Endodermal cell (in vitro differentiated cells): ENCODE measurements at regions not wholly inside any gene's neighbourhood (a gene's known extent, or its start where the extent isn't known, plus 50 kb on each side); places are given as distances from the start of the nearest gene placed in this dataset.

Experiments used
- DNase-seq: peaks from one replicate; pipeline ENCODE4 v3.0.0-alpha.2; 2017
- H3K27ac ChIP-seq: 2 replicates; pipeline ENCODE4 v1.5.1; 2013; ENCODE audit warnings: mild to moderate bottlenecking, low read depth, low read length, moderate library complexity
- H3K27me3 ChIP-seq: 2 replicates; pipeline ENCODE4 v1.6.1; 2013; ENCODE audit warnings: mild to moderate bottlenecking, low read length, moderate library complexity; ENCODE audit not compliant: insufficient read depth, control insufficient read depth, poor library complexity, severe bottlenecking
- H3K36me3 ChIP-seq: 2 replicates; pipeline ENCODE4 v1.7.0; 2013; ENCODE audit warnings: mild to moderate bottlenecking, low read length, moderate library complexity; ENCODE audit not compliant: control insufficient read depth, insufficient read depth
- H3K4me1 ChIP-seq: one replicate; pipeline ENCODE4 v1.7.0; 2013; ENCODE audit warnings: low read length; ENCODE audit not compliant: control insufficient read depth, insufficient read depth
- H3K4me3 ChIP-seq: 2 replicates; pipeline ENCODE4 v1.5.1; 2013; ENCODE audit warnings: mild to moderate bottlenecking, low read length, moderate library complexity
- H3K9ac ChIP-seq: 2 replicates; pipeline ENCODE4 v1.6.1; 2013; ENCODE audit warnings: mild to moderate bottlenecking, low read length, moderate library complexity; ENCODE audit not compliant: poor library complexity, severe bottlenecking; ENCODE audit errors: extremely low read depth
- H3K9me3 ChIP-seq: 2 replicates; pipeline ENCODE4 v1.6.1; 2013; ENCODE audit warnings: mild to moderate bottlenecking, low read length, moderate library complexity; ENCODE audit not compliant: control insufficient read depth
- H3K27ac Mint-ChIP-seq: 2 replicates; pipeline ENCODE4 v1.8.0; 2020; ENCODE audit warnings: mixed read lengths
- H3K27me3 Mint-ChIP-seq: 2 replicates; pipeline ENCODE4 v1.8.0; 2021; ENCODE audit warnings: mild to moderate bottlenecking, mixed read lengths; ENCODE audit not compliant: insufficient read depth
- H3K36me3 Mint-ChIP-seq: 2 replicates; pipeline ENCODE4 v1.8.0; 2020; ENCODE audit warnings: low read depth, mixed read lengths
- H3K4me1 Mint-ChIP-seq: 2 replicates; pipeline ENCODE4 v1.8.0; 2020; ENCODE audit warnings: mixed read lengths
- H3K4me3 Mint-ChIP-seq: 2 replicates; pipeline ENCODE4 v1.8.0; 2020; ENCODE audit warnings: mild to moderate bottlenecking, moderate library complexity, mixed read lengths
- H3K9me3 Mint-ChIP-seq: 2 replicates; pipeline ENCODE4 v1.8.0; 2020; ENCODE audit warnings: mild to moderate bottlenecking, mixed read lengths
- WGBS, 2 experiments: methylation state at CpG; one replicate each; pipeline versions ENCODE4 v1.1.5 to v1.1.7; 2013; ENCODE audit warnings: missing lambda C conversion rate in 2 of 2, mixed read lengths in 1 of 2; ENCODE audit not compliant: insufficient coverage in 1 of 2, insufficient read length in 1 of 2; 5-methylcytosine and 5-hydroxymethylcytosine counted together
- TF ChIP-seq, protein P1 (sequence below): fragments of 200-600 bp; sonication (generic); conservative IDR thresholded peaks from 2 replicates; pipeline ENCODE4 v1.5.0; 2021; ENCODE audit warnings: antibody characterized with exemption, mild to moderate bottlenecking

DNA sequence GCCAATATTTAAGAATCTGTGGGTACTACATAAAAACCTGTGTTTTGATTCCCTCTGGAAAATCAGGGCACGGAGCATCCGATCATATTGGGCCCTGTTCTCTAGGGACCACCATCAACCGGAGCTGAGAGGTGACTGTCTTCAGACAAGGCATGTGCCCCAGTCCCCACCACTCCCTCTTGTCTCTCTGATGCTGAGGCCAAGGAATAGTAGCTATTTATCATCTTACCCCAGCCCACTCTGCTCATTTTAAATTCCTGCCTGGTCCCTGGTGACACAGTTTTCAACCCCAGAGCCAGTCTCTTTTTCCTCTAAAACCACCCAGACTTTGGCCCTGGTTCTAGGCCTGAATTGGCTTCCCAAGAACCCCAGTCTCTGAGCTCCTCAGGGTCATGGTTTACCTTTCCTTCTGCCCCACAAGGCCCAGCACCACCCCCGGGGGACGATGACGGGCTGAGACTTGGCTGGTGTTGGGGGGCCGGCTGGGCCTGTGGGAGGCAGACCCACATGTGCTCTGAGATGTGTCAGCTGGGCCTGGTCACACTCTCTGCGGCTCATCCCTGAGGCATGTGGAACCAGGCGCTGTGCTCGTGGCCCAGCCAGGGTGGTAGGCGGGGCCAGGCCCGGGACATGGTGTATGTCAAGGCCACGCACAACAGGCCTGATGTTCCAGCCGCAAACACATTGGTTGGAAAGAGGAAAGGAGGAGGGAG, 114.4 kb downstream of the CEBPB start:
- Mint-ChIP-seq H3K4me3 (no peak overlapping the region), H3K4me1 (peaks cover 13% of the 10 kb centered on the region), H3K36me3 (no peaks in the 10 kb centered on the region), H3K27ac (no peak overlapping the region), H3K9me3 (no peaks in the 10 kb centered on the region), H3K27me3 (peaks cover 2% of the 10 kb centered on the region)
- WGBS, 2 experiments, result 92 to 98% methylated on average over 7 to 14 of the region's 14 CpGs
- H3K4me1 ChIP-seq, result no peaks in the 10 kb centered on the region
- H3K9me3 ChIP-seq, result no peaks in the 10 kb centered on the region
- H3K27ac ChIP-seq, result no peak overlapping the region
- H3K27me3 ChIP-seq, result no peaks in the 10 kb centered on the region
- DNase-seq, result peak; percentile 39
- TF ChIP-seq, protein P1, sequence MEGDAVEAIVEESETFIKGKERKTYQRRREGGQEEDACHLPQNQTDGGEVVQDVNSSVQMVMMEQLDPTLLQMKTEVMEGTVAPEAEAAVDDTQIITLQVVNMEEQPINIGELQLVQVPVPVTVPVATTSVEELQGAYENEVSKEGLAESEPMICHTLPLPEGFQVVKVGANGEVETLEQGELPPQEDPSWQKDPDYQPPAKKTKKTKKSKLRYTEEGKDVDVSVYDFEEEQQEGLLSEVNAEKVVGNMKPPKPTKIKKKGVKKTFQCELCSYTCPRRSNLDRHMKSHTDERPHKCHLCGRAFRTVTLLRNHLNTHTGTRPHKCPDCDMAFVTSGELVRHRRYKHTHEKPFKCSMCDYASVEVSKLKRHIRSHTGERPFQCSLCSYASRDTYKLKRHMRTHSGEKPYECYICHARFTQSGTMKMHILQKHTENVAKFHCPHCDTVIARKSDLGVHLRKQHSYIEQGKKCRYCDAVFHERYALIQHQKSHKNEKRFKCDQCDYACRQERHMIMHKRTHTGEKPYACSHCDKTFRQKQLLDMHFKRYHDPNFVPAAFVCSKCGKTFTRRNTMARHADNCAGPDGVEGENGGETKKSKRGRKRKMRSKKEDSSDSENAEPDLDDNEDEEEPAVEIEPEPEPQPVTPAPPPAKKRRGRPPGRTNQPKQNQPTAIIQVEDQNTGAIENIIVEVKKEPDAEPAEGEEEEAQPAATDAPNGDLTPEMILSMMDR, result no peak
- no peaks in the 10 kb centered on the region for H3K36me3 ChIP-seq
- no peak overlapping the region for H3K4me3 ChIP-seq
- H3K9ac ChIP-seq, result no peak overlapping the region

DNA sequence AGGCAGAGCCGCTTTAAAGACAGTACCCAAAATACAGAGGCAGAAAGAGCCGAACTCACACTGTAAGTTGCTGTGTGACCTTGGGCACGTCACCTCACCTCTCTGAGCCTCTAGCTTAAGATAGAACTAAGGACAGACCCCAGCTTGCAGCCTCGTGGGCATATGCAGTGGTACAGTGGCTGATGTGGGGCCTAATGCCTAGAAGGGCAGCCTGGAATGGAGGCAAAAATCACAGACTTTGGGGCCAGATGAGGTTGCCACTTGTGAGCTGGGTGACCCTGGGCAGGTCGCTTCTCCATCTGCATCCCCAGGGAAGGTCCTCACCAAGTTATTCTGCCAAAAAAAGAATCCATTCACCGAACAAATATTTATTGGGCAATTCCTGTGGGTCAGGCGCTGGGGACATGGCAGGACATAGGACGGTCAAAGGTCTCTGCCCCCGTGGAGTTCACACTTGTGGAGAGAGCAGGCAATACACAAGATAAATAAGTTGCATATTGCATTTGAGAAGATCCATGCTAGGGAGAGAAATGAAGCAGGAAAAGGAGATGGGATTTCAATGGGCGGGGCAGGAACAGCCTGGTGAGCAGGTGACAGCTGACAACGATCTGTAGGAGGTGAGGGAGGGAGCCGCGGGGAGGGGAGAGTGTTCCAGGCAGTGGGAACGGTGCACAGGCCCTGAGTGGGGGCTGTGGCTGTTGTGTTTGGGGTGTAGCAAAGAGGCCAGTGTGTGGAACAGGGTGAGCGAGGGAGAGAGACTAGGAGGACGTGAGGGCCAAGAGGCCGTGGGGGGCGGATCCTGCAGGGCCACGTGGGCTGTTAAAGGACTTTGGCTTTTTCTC, 115.2 kb downstream of the CEBPB start:
- WGBS, 2 experiments, result 65 to 67% methylated on average over 15 to 19 of the region's 19 CpGs
- H3K36me3 Mint-ChIP-seq, result no peaks in the 10 kb centered on the region
- TF ChIP-seq, protein P1, result no peak
- H3K9me3 Mint-ChIP-seq, result no peaks in the 10 kb centered on the region
- Histone ChIP-seq H3K9me3 (no peaks in the 10 kb centered on the region), H3K4me1 (no peaks in the 10 kb centered on the region), H3K4me3 (no peak overlapping the region), H3K36me3 (no peaks in the 10 kb centered on the region), H3K27ac (no peak overlapping the region), H3K27me3 (no peaks in the 10 kb centered on the region), H3K9ac (no peak overlapping the region)
- peak overlapping the region; percentile 46 for H3K27ac Mint-ChIP-seq
- peak; percentile 84 for DNase-seq
- no peaks in the 10 kb centered on the region for H3K27me3 Mint-ChIP-seq
- peak overlapping the region; percentile 28 for H3K4me3 Mint-ChIP-seq
- H3K4me1 Mint-ChIP-seq, result peaks cover 13% of the 10 kb centered on the region

DNA sequence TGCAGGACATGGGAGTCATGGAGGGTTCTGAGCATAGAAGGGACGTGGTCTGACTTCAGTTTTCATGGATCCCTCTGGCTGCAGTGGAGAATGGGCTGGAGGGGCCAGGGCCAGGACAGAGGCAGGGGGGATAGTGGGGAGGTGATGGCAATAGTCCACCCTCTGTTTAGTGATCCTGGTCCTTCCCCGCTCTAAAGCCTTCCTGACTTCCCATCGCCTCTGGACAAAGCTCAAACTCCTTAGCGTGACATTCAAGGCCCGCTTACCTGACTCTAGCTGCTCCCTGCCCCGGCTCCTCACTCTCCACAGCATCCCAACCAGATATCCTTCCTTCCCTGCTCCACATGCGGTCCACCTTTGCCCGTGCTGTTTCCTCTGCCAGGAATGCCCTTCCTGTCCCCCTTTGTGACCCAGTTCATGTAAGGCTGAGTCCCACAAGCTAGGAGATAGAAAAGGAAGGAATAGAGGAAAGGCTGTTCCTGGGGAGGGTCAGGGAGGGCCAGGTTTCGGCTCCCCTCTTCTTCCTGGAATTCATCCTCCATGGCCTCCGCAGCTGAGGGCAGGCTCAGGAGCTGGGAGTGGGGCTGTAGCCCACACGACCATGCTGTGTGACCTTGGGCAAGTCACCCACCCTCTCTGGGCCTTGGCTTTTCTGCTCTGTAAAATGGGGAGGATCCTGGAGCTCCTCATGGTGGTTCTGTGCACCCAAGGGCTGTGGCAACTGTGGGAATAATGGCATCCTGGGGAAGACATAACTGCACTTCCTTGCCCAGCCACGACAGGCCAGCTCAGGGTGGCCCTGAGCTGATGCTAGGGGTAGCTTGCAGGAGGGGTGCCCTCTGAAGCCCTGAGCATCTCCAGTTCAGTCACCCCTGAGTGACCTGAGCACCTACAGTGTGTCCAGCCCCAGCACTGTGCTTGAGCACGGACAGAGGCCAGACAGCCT, 116.1 kb downstream of the CEBPB start:
- H3K4me1 Mint-ChIP-seq, result peaks cover 13% of the 10 kb centered on the region
- Histone ChIP-seq H3K4me3 (no peak overlapping the region), H3K36me3 (no peaks in the 10 kb centered on the region), H3K27ac (no peak overlapping the region), H3K9ac (no peak overlapping the region), H3K4me1 (no peaks in the 10 kb centered on the region), H3K9me3 (no peaks in the 10 kb centered on the region), H3K27me3 (no peaks in the 10 kb centered on the region)
- H3K27ac Mint-ChIP-seq, result peak overlapping the region; percentile 46
- 80 to 91% methylated on average over 9 to 13 of the region's 13 CpGs for WGBS, 2 experiments
- no peaks in the 10 kb centered on the region for H3K36me3 Mint-ChIP-seq
- H3K4me3 Mint-ChIP-seq, result peak overlapping the region; percentile 28
- peak; percentile 61 for DNase-seq
- no peaks in the 10 kb centered on the region for H3K27me3 Mint-ChIP-seq
- TF ChIP-seq, protein P1, result no peak
- H3K9me3 Mint-ChIP-seq, result no peaks in the 10 kb centered on the region
